ENCODE measurements at regions not wholly inside any gene's neighbourhood (a gene's known extent, or its start where the extent isn't known, plus 50 kb on each side); places are given as distances from the start of the nearest gene placed in this dataset.

DNA sequence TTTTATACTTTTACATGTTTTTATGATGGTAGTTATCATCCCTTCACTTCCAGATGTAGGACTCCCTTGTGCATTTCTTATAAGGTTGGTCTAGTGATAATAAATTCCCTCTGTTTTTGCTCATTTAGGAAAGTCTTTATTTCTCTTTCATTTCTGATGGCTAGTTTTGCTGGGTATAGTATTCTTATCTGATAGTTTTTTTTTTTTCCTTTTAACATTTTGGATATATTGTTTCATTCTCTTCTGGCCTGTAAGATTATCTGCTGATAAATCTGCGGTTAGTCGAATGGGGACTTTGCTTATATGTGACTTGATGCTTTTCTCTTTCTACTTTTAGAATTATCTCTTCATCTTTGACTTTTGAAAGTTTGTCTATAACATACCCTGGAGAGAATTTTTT lies 153.1 kb upstream of the MPHOSPH6 start:
- no peaks in the 10 kb centered on the region for H3K4me1 ChIP-seq (ENCODE audit: control insufficient read depth, extremely low read depth, insufficient read depth, low read length)
- POLR2A ChIA-PET, result no interaction called here
- no peaks in the 10 kb centered on the region for H4K20me1 ChIP-seq (replicated peaks; ENCODE audit: control insufficient read depth, extremely low read depth, insufficient read depth, low read length)
- H3K4me2 ChIP-seq (ENCODE audit: insufficient read depth, low read length), result no peak overlapping the region
- intact Hi-C loops (cut with micrococcal nuclease), result no loop called here
- FAIRE-seq, result no peak
- dilution Hi-C loops (cut with MboI; ENCODE audit: extremely low pct_ligation_motif_present, low sequenced_read_pairs), result no loop called here
- H3K9me1 ChIP-seq (replicated peaks; ENCODE audit: control insufficient read depth, extremely low read depth, insufficient read depth, low read length), result no peaks in the 10 kb centered on the region
- no peaks in the 10 kb centered on the region for H3K36me3 ChIP-seq (ENCODE audit: control insufficient read depth in 2 of 2, extremely low read depth in 1 of 2, insufficient read depth in 2 of 2, low read length in 2 of 2)
- no TSS peak for BruUV-seq (replicated peaks)
- H2AFZ ChIP-seq (ENCODE audit: low read depth, low read length), result no peak overlapping the region
- no peak for TF ChIP-seq FOS (IDR thresholded peaks at IDR 0.05; ENCODE audit: borderline replicate concordance, insufficient read depth, low read length)
- TF ChIP-seq JUN (IDR thresholded peaks at IDR 0.05; ENCODE audit: borderline replicate concordance, insufficient read depth, insufficient read length, low read depth), result no peak
- TF ChIP-seq EZH2 (IDR thresholded peaks at IDR 0.05; ENCODE audit: borderline replicate concordance, low read depth, low read length, severe bottlenecking), result no peak
- no peak for TF ChIP-seq GATA2 (IDR thresholded peaks at IDR 0.05; ENCODE audit: insufficient read depth, insufficient read length, low read depth, low read length)
- TF ChIP-seq, protein P1, sequence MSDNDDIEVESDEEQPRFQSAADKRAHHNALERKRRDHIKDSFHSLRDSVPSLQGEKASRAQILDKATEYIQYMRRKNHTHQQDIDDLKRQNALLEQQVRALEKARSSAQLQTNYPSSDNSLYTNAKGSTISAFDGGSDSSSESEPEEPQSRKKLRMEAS (IDR thresholded peaks at IDR 0.05; ENCODE audit: insufficient read depth, insufficient read length), result no peak
- H3K79me2 ChIP-seq (ENCODE audit: control insufficient read depth, insufficient read depth, low read length), result no peaks in the 10 kb centered on the region
- no peak overlapping the region for H3K9ac ChIP-seq (replicated peaks; ENCODE audit: extremely low read depth, insufficient read depth, low read length)
- no peak overlapping the region for H3K27ac ChIP-seq (ENCODE audit: insufficient read depth, low read depth, low read length)
- CTCF ChIA-PET, result no interaction called here
- no peak overlapping the region for H3K4me3 ChIP-seq (replicated peaks in 1 of 3; ENCODE audit: insufficient read depth in 1 of 3, low read depth in 1 of 3, low read length in 3 of 3)
- H3K27me3 ChIP-seq (ENCODE audit: control insufficient read depth in 2 of 2, insufficient read depth in 2 of 2, low read length in 2 of 2), result peaks cover 0 to 2% of the 10 kb centered on the region in 2 experiments
- no peaks in the 10 kb centered on the region for H3K9me3 ChIP-seq (replicated peaks; ENCODE audit: control insufficient read depth, insufficient read depth, low read length)
- no peak for DNase-seq (ENCODE audit: low read depth, low spot score)

DNA sequence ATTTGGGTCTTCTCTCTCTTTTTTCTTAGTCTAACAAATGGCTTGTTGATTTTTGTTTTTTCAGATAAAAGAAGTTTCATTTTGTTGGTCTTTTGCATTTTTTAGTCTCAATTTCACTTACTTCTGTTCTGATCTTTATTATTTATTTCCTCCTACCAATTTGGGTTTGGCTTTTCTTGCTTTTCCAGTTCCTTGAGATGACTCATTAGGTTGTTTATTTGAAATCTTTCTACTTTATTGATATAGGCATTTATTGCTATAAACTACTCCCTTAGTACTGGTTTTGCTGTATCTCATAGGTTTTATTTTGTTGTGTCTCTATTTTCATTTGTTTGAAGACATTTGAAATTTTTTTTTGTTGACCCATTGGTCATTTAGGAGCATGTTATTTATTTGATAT lies 152.2 kb upstream of the MPHOSPH6 start:
- peaks cover 0 to 2% of the 10 kb centered on the region in 2 experiments for H3K27me3 ChIP-seq (ENCODE audit: control insufficient read depth in 2 of 2, insufficient read depth in 2 of 2, low read length in 2 of 2)
- H3K79me2 ChIP-seq (ENCODE audit: control insufficient read depth, insufficient read depth, low read length), result no peaks in the 10 kb centered on the region
- no peaks in the 10 kb centered on the region for H3K9me1 ChIP-seq (replicated peaks; ENCODE audit: control insufficient read depth, extremely low read depth, insufficient read depth, low read length)
- H3K9ac ChIP-seq (replicated peaks; ENCODE audit: extremely low read depth, insufficient read depth, low read length), result no peak overlapping the region
- intact Hi-C loops (cut with micrococcal nuclease) (no loop called here), dilution Hi-C loops (cut with MboI; ENCODE audit: extremely low pct_ligation_motif_present, low sequenced_read_pairs) (no loop called here)
- H3K36me3 ChIP-seq (ENCODE audit: control insufficient read depth in 2 of 2, extremely low read depth in 1 of 2, insufficient read depth in 2 of 2, low read length in 2 of 2), result no peaks in the 10 kb centered on the region
- no peak for DNase-seq (ENCODE audit: low read depth, low spot score)
- TF ChIP-seq JUN (IDR thresholded peaks at IDR 0.05; ENCODE audit: borderline replicate concordance, insufficient read depth, insufficient read length, low read depth), result no peak
- TF ChIP-seq POLR2AphosphoS5 (IDR thresholded peaks at IDR 0.05; ENCODE audit: insufficient read depth, low read depth, low read length), result no peak
- TF ChIP-seq, protein P2, sequence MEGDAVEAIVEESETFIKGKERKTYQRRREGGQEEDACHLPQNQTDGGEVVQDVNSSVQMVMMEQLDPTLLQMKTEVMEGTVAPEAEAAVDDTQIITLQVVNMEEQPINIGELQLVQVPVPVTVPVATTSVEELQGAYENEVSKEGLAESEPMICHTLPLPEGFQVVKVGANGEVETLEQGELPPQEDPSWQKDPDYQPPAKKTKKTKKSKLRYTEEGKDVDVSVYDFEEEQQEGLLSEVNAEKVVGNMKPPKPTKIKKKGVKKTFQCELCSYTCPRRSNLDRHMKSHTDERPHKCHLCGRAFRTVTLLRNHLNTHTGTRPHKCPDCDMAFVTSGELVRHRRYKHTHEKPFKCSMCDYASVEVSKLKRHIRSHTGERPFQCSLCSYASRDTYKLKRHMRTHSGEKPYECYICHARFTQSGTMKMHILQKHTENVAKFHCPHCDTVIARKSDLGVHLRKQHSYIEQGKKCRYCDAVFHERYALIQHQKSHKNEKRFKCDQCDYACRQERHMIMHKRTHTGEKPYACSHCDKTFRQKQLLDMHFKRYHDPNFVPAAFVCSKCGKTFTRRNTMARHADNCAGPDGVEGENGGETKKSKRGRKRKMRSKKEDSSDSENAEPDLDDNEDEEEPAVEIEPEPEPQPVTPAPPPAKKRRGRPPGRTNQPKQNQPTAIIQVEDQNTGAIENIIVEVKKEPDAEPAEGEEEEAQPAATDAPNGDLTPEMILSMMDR (IDR thresholded peaks at IDR 0.05; ENCODE audit: extremely low read depth in 1 of 2, insufficient read depth in 1 of 2, low read depth in 1 of 2, low read length in 2 of 2), result no peak
- no peak for TF ChIP-seq EZH2 (IDR thresholded peaks at IDR 0.05; ENCODE audit: borderline replicate concordance, low read depth, low read length, severe bottlenecking)
- no peak for TF ChIP-seq MYC (IDR thresholded peaks at IDR 0.05; ENCODE audit: low read depth, low read length)
- no peak for TF ChIP-seq FOS (IDR thresholded peaks at IDR 0.05; ENCODE audit: borderline replicate concordance, insufficient read depth, low read length)
- no peak for TF ChIP-seq POLR2A (IDR thresholded peaks at IDR 0.05; ENCODE audit: low read depth, low read length)
- TF ChIP-seq, protein P1 (IDR thresholded peaks at IDR 0.05; ENCODE audit: insufficient read depth, insufficient read length), result no peak
- TF ChIP-seq GATA2 (IDR thresholded peaks at IDR 0.05; ENCODE audit: insufficient read depth, insufficient read length, low read depth, low read length), result no peak
- no peak overlapping the region for H3K27ac ChIP-seq (ENCODE audit: insufficient read depth, low read depth, low read length)
- no peaks in the 10 kb centered on the region for H4K20me1 ChIP-seq (replicated peaks; ENCODE audit: control insufficient read depth, extremely low read depth, insufficient read depth, low read length)
- FAIRE-seq, result no peak
- no peak overlapping the region for H3K4me2 ChIP-seq (ENCODE audit: insufficient read depth, low read length)
- BruUV-seq (replicated peaks), result no TSS peak
- no peak overlapping the region for H3K4me3 ChIP-seq (replicated peaks in 1 of 3; ENCODE audit: insufficient read depth in 1 of 3, low read depth in 1 of 3, low read length in 3 of 3)
- no peaks in the 10 kb centered on the region for H3K4me1 ChIP-seq (ENCODE audit: control insufficient read depth, extremely low read depth, insufficient read depth, low read length)
- ChIA-PET CTCF (no interaction called here), POLR2A (no interaction called here)
- no peak overlapping the region for H2AFZ ChIP-seq (ENCODE audit: low read depth, low read length)
- H3K9me3 ChIP-seq (replicated peaks; ENCODE audit: control insufficient read depth, insufficient read depth, low read length), result no peaks in the 10 kb centered on the region

Data from endothelial cell of umbilical vein (primary cell).